Body of pancreas (tissue), 4 donors: ENCODE measurements at regions not wholly inside any gene's neighbourhood (a gene's known extent, or its start where the extent isn't known, plus 50 kb on each side); places are given as distances from the start of the nearest gene placed in this dataset.

ENCODE experiments used
- POLR2A ChIP-seq, 3 donors: fragments of 450-650 bp; IDR thresholded peaks; one replicate each; pipeline ENCODE4 v1.6.1; 2016; ENCODE audit warnings: antibody characterized with exemption in 3 of 3, mild to moderate bottlenecking in 2 of 3
- TF ChIP-seq, protein P1 (sequence below), 7 experiments: fragments of 450-650 bp in 4 of 7; fragments of 200-600 bp in 3 of 7; sonication (generic) in 3 of 7; IDR thresholded peaks; one replicate each; pipeline ENCODE4 v1.5.1; 2016 to 2019; ENCODE audit warnings: antibody characterized with exemption in 7 of 7

GRCh38 chr16:14333361-14333760 is 262.2 kb downstream of the MRTFB start:
- no peak for TF ChIP-seq POLR2A (IDR thresholded peaks at IDR 0.05)
- TF ChIP-seq, protein P1, sequence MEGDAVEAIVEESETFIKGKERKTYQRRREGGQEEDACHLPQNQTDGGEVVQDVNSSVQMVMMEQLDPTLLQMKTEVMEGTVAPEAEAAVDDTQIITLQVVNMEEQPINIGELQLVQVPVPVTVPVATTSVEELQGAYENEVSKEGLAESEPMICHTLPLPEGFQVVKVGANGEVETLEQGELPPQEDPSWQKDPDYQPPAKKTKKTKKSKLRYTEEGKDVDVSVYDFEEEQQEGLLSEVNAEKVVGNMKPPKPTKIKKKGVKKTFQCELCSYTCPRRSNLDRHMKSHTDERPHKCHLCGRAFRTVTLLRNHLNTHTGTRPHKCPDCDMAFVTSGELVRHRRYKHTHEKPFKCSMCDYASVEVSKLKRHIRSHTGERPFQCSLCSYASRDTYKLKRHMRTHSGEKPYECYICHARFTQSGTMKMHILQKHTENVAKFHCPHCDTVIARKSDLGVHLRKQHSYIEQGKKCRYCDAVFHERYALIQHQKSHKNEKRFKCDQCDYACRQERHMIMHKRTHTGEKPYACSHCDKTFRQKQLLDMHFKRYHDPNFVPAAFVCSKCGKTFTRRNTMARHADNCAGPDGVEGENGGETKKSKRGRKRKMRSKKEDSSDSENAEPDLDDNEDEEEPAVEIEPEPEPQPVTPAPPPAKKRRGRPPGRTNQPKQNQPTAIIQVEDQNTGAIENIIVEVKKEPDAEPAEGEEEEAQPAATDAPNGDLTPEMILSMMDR (IDR thresholded peaks at IDR 0.05), result no peak
